ENCODE measurements at regions not wholly inside any gene's neighbourhood (a gene's known extent, or its start where the extent isn't known, plus 50 kb on each side); places are given as distances from the start of the nearest gene placed in this dataset.

- TF ChIP-seq POLR2AphosphoS5 (IDR thresholded peaks at IDR 0.05; ENCODE audit: insufficient read depth in 1 of 2, low read depth in 1 of 2) (no peak), POLR2A (IDR thresholded peaks at IDR 0.05) (no peak)
- TF ChIP-seq, protein P1, sequence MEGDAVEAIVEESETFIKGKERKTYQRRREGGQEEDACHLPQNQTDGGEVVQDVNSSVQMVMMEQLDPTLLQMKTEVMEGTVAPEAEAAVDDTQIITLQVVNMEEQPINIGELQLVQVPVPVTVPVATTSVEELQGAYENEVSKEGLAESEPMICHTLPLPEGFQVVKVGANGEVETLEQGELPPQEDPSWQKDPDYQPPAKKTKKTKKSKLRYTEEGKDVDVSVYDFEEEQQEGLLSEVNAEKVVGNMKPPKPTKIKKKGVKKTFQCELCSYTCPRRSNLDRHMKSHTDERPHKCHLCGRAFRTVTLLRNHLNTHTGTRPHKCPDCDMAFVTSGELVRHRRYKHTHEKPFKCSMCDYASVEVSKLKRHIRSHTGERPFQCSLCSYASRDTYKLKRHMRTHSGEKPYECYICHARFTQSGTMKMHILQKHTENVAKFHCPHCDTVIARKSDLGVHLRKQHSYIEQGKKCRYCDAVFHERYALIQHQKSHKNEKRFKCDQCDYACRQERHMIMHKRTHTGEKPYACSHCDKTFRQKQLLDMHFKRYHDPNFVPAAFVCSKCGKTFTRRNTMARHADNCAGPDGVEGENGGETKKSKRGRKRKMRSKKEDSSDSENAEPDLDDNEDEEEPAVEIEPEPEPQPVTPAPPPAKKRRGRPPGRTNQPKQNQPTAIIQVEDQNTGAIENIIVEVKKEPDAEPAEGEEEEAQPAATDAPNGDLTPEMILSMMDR (IDR thresholded peaks at IDR 0.05): no peak
Observed at GRCh38 chr21:24197132-24197643, 1410.1 kb downstream of the MRPL39 start.

All from vagina (tissue), 2 donors.